ENCODE measurements at regions not wholly inside any gene's neighbourhood (a gene's known extent, or its start where the extent isn't known, plus 50 kb on each side); places are given as distances from the start of the nearest gene placed in this dataset.

- H3K79me2 ChIP-seq (ENCODE audit: insufficient read depth, low read length): no peaks in the 10 kb centered on the region
- H4K20me1 ChIP-seq (ENCODE audit: low read depth, low read length): no peaks in the 10 kb centered on the region
- H2AFZ ChIP-seq (ENCODE audit: low read depth, low read length, severe bottlenecking): no peak overlapping the region
- H3K9me3 ChIP-seq (ENCODE audit: insufficient read depth, low read length): peaks cover 7% of the 10 kb centered on the region; the same call in 1 of the 2 replicates
- H3F3A ChIP-seq (ENCODE audit: insufficient read depth): no peaks in the 10 kb centered on the region
- H3K9ac ChIP-seq (ENCODE audit: low read length): no peak overlapping the region
- no peak for TF ChIP-seq CTCF (IDR thresholded peaks at IDR 0.05; ENCODE audit: insufficient read depth, low read length, poor library complexity, severe bottlenecking)
- TF ChIP-seq EZH2phosphoT487 (conservative IDR thresholded peaks at IDR 0.05; ENCODE audit: low read length): no peak
- H3K9me2 ChIP-seq (replicated peaks; ENCODE audit: insufficient read depth, low read length): no peaks in the 10 kb centered on the region
- H3K4me2 ChIP-seq (ENCODE audit: low read depth, low read length, poor library complexity, severe bottlenecking): no peak overlapping the region
- no peak overlapping the region for H3K27ac ChIP-seq (ENCODE audit: low read depth, low read length)
- H3K27me3 ChIP-seq (ENCODE audit: low read length): no peaks in the 10 kb centered on the region
- H3K36me3 ChIP-seq (ENCODE audit: low read length): no peaks in the 10 kb centered on the region
- no peak overlapping the region for H3K4me3 ChIP-seq (ENCODE audit: insufficient read depth, low read length, poor library complexity, severe bottlenecking)
Observed at GRCh38 chr12:19036673-19037357, 92.7 kb upstream of the PLEKHA5 start.

- H3K79me2 ChIP-seq (ENCODE audit: insufficient read depth, low read length): no peaks in the 10 kb centered on the region
Observed at GRCh38 chr12:19038209-19038608, 91.3 kb upstream of the PLEKHA5 start.

GRCh38 chr12:19039515-19039914, 90.0 kb upstream of the PLEKHA5 start:
- no peak overlapping the region for H3K9ac ChIP-seq (ENCODE audit: low read length)
- H3K4me3 ChIP-seq (ENCODE audit: insufficient read depth, low read length, poor library complexity, severe bottlenecking): no peak overlapping the region
- H3K9me2 ChIP-seq (replicated peaks; ENCODE audit: insufficient read depth, low read length): no peaks in the 10 kb centered on the region
- H3K9me3 ChIP-seq (ENCODE audit: insufficient read depth, low read length): no peaks in the 10 kb centered on the region
- H3F3A ChIP-seq (ENCODE audit: insufficient read depth): no peaks in the 10 kb centered on the region
- H3K36me3 ChIP-seq (ENCODE audit: low read length): no peaks in the 10 kb centered on the region
- H3K79me2 ChIP-seq (ENCODE audit: insufficient read depth, low read length): no peaks in the 10 kb centered on the region
- no peak overlapping the region for H3K4me2 ChIP-seq (ENCODE audit: low read depth, low read length, poor library complexity, severe bottlenecking)
- no peak overlapping the region for H3K27ac ChIP-seq (ENCODE audit: low read depth, low read length)
- TF ChIP-seq CTCF (IDR thresholded peaks at IDR 0.05; ENCODE audit: insufficient read depth, low read length, poor library complexity, severe bottlenecking) (no peak), EZH2phosphoT487 (conservative IDR thresholded peaks at IDR 0.05; ENCODE audit: low read length) (no peak)
- no peaks in the 10 kb centered on the region for H3K27me3 ChIP-seq (ENCODE audit: low read length)
- no peaks in the 10 kb centered on the region for H4K20me1 ChIP-seq (ENCODE audit: low read depth, low read length)
- no peak overlapping the region for H2AFZ ChIP-seq (ENCODE audit: low read depth, low read length, severe bottlenecking)

More at GRCh38 chr12:19038209-19038608, 91.3 kb upstream of the PLEKHA5 start:
- Histone ChIP-seq H3K27ac (ENCODE audit: low read depth, low read length) (no peak overlapping the region), H3K27me3 (ENCODE audit: low read length) (no peaks in the 10 kb centered on the region), H3K4me2 (ENCODE audit: low read depth, low read length, poor library complexity, severe bottlenecking) (no peak overlapping the region), H3K4me3 (ENCODE audit: insufficient read depth, low read length, poor library complexity, severe bottlenecking) (no peak overlapping the region), H3F3A (ENCODE audit: insufficient read depth) (no peaks in the 10 kb centered on the region), H3K9me2 (replicated peaks; ENCODE audit: insufficient read depth, low read length) (no peaks in the 10 kb centered on the region), H3K9ac (ENCODE audit: low read length) (no peak overlapping the region), H3K36me3 (ENCODE audit: low read length) (no peaks in the 10 kb centered on the region), H2AFZ (ENCODE audit: low read depth, low read length, severe bottlenecking) (no peak overlapping the region), H3K9me3 (ENCODE audit: insufficient read depth, low read length) (no peaks in the 10 kb centered on the region), H4K20me1 (ENCODE audit: low read depth, low read length) (no peaks in the 10 kb centered on the region)
- no peak for TF ChIP-seq CTCF (IDR thresholded peaks at IDR 0.05; ENCODE audit: insufficient read depth, low read length, poor library complexity, severe bottlenecking)
- no peak for TF ChIP-seq EZH2phosphoT487 (conservative IDR thresholded peaks at IDR 0.05; ENCODE audit: low read length)

All from SU-DHL-6 (cell line).